ENCODE measurements at regions not wholly inside any gene's neighbourhood (a gene's known extent, or its start where the extent isn't known, plus 50 kb on each side); places are given as distances from the start of the nearest gene placed in this dataset.
"Not testable (repeated sequence)": the region's sequence is repeated elsewhere in the genome, so short reads cannot be mapped to it uniquely, and the experiment has no call there.

DNA sequence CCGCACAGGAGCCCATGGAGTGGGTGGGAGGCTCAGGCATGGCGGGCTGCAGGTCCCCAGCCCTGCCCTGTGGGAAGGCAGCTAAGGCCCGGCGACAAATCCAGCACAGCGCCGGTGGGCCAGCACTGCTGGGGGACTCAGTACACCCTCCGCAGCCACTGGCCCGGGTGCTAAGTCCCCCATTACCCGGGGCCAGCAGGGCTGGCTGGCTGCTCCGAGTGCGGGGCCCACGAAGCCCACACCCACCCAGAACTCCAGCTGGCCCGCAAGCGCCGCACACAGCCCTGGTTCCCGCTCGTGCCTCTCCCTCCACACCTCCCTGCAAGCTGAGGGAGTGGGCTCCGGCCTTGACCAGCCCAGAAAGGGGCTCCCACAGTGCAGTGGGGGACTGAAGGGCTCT is 610.0 kb upstream of the NRG3 start:
- TF ChIP-seq, protein P1, sequence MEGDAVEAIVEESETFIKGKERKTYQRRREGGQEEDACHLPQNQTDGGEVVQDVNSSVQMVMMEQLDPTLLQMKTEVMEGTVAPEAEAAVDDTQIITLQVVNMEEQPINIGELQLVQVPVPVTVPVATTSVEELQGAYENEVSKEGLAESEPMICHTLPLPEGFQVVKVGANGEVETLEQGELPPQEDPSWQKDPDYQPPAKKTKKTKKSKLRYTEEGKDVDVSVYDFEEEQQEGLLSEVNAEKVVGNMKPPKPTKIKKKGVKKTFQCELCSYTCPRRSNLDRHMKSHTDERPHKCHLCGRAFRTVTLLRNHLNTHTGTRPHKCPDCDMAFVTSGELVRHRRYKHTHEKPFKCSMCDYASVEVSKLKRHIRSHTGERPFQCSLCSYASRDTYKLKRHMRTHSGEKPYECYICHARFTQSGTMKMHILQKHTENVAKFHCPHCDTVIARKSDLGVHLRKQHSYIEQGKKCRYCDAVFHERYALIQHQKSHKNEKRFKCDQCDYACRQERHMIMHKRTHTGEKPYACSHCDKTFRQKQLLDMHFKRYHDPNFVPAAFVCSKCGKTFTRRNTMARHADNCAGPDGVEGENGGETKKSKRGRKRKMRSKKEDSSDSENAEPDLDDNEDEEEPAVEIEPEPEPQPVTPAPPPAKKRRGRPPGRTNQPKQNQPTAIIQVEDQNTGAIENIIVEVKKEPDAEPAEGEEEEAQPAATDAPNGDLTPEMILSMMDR (IDR thresholded peaks at IDR 0.05) = not testable (repeated sequence)
- not testable (repeated sequence) for TF ChIP-seq POLR2A (IDR thresholded peaks at IDR 0.05)

Measured in lower leg skin (tissue), 3 donors.